HG02840 (cell line): ENCODE measurements at regions not wholly inside any gene's neighbourhood (a gene's known extent, or its start where the extent isn't known, plus 50 kb on each side); places are given as distances from the start of the nearest gene placed in this dataset.

Experiments used
- ATAC-seq: cut with Tn5 transposase; IDR thresholded peaks from one replicate; pipeline ENCODE4 v1.9.1; 2021; ENCODE audit warnings: mild to moderate bottlenecking, moderate library complexity, moderate number of reproducible peaks; ENCODE audit not compliant: unreplicated experiment, low FRiP score

- no peak for ATAC-seq
These were observed 84.8 kb upstream of the RNF217 start for GRCh38 chr6:124877468-124877867.

GRCh38 chr6:124879110-124879991 lies 82.9 kb upstream of the RNF217 start:
- no peak for ATAC-seq

GRCh38 chr6:124879992-124880355 lies 82.3 kb upstream of the RNF217 start:
- no peak for ATAC-seq

- peak; percentile 53 for ATAC-seq
These were observed 80.2 kb upstream of the RNF217 start for GRCh38 chr6:124881898-124882578.

- ATAC-seq = no peak
These were observed 79.5 kb upstream of the RNF217 start for GRCh38 chr6:124882579-124883393.

GRCh38 chr6:124885171-124885570 lies 77.1 kb upstream of the RNF217 start:
- ATAC-seq = no peak

GRCh38 chr6:124887872-124888580 lies 74.2 kb upstream of the RNF217 start:
- no peak for ATAC-seq

- no peak for ATAC-seq
These were observed 73.5 kb upstream of the RNF217 start for GRCh38 chr6:124888581-124889371.

- ATAC-seq = no peak
These were observed 61.2 kb upstream of the RNF217 start for GRCh38 chr6:124901084-124901483.

- no peak for ATAC-seq
These were observed 58.4 kb upstream of the RNF217 start for GRCh38 chr6:124903797-124904196.

- ATAC-seq = no peak
These were observed 54.6 kb upstream of the RNF217 start for GRCh38 chr6:124907596-124907995.
